CD4-positive, alpha-beta T cell (primary cell): ENCODE measurements at regions not wholly inside any gene's neighbourhood (a gene's known extent, or its start where the extent isn't known, plus 50 kb on each side); places are given as distances from the start of the nearest gene placed in this dataset.
A peak's percentile ranks its signal among the peaks of the same experiment; 100 is the strongest.

Source experiments
- ATAC-seq: fragments of 200-7000 bp; cut with Tn5 transposase; one replicate; pipeline ENCODE4 v1.10.0; 2022; ENCODE audit warnings: mild to moderate bottlenecking; ENCODE audit not compliant: poor library complexity
- CTCF ChIA-PET: fragments of 350-600 bp; sonication (Branson Sonifier 250); formaldehyde crosslinking; loops from one replicate; lab custom pipeline; 2021; ENCODE audit warnings: antibody characterized with exemption, inconsistent platforms; lab: Charles Lee
- POLR2A ChIA-PET: fragments of 350-600 bp; sonication (Branson Sonifier 250); formaldehyde crosslinking; loops from one replicate; lab custom pipeline; 2021; ENCODE audit warnings: antibody characterized with exemption, inconsistent platforms; lab: Charles Lee
- DNase-seq, 14 experiments: peaks; one replicate each; pipeline ENCODE4 v3.0.0-alpha.2; 2013 to 2020; ENCODE audit warnings: mixed read lengths in 2 of 14
- H3K27ac ChIP-seq, 2 donors: one replicate each; pipeline versions ENCODE4 v1.5.1 to v1.7.0; 2013; ENCODE audit warnings: low read length in 2 of 2, low read depth in 1 of 2, mild to moderate bottlenecking in 1 of 2
- H3K27me3 ChIP-seq, 2 experiments: 1 replicate in 1 of 2; 2 replicates in 1 of 2; pipeline versions ENCODE4 v1.6.1 to v1.7.0; 2013; ENCODE audit warnings: low read length in 2 of 2, control low read depth in 1 of 2, mild to moderate bottlenecking in 1 of 2, moderate library complexity in 1 of 2; ENCODE audit not compliant: insufficient read depth in 2 of 2, control insufficient read depth in 1 of 2
- H3K36me3 ChIP-seq: one replicate; pipeline ENCODE4 v1.6.1; 2013; ENCODE audit warnings: low read length, control low read depth; ENCODE audit not compliant: insufficient read depth
- H3K4me1 ChIP-seq: one replicate; pipeline ENCODE4 v1.6.1; 2013; ENCODE audit warnings: low read length, control low read depth; ENCODE audit not compliant: insufficient read depth
- H3K4me3 ChIP-seq: one replicate; pipeline ENCODE4 v1.5.1; 2013; ENCODE audit warnings: mild to moderate bottlenecking, low read length, moderate library complexity
- H3K9me3 ChIP-seq, 2 experiments: 1 replicate in 1 of 2; 2 replicates in 1 of 2; pipeline versions ENCODE4 v1.6.1 to v1.7.0; 2013; ENCODE audit warnings: low read length in 2 of 2, mild to moderate bottlenecking in 2 of 2, control low read depth in 1 of 2, moderate library complexity in 1 of 2; ENCODE audit not compliant: control insufficient read depth in 1 of 2, insufficient read depth in 1 of 2
- H3K27ac Mint-ChIP-seq: one replicate; pipeline ENCODE4 v1.8.0; 2020; ENCODE audit warnings: mixed read lengths
- H3K27me3 Mint-ChIP-seq: one replicate; pipeline ENCODE4 v1.8.0; 2021; ENCODE audit warnings: mixed read lengths
- H3K36me3 Mint-ChIP-seq: one replicate; pipeline ENCODE4 v1.8.0; 2021; ENCODE audit warnings: low read depth, mixed read lengths
- H3K4me1 Mint-ChIP-seq: one replicate; pipeline ENCODE4 v1.8.0; 2021; ENCODE audit warnings: low read depth, mixed read lengths
- H3K4me3 Mint-ChIP-seq: one replicate; pipeline ENCODE4 v1.8.0; 2020; ENCODE audit warnings: mild to moderate bottlenecking, mixed read lengths
- H3K9me3 Mint-ChIP-seq: one replicate; pipeline ENCODE4 v1.8.0; 2020; ENCODE audit warnings: mixed read lengths
- intact Hi-C, 2 experiments: fragments of 100-400 bp; cut with DNase I in 1 of 2; cut with micrococcal nuclease in 1 of 2; formaldehyde crosslinking; loops; one replicate each; pipeline versions ENCODE4 v1.15.1 to v1.9.0; 2023 to 2025; cut with DNase I, micrococcal nuclease
- TF ChIP-seq, protein P1 (sequence below): fragments of 200-600 bp; IDR thresholded peaks from one replicate; pipeline ENCODE4 v1.8.0; 2022; ENCODE audit warnings: antibody characterized with exemption, mild to moderate bottlenecking

DNA sequence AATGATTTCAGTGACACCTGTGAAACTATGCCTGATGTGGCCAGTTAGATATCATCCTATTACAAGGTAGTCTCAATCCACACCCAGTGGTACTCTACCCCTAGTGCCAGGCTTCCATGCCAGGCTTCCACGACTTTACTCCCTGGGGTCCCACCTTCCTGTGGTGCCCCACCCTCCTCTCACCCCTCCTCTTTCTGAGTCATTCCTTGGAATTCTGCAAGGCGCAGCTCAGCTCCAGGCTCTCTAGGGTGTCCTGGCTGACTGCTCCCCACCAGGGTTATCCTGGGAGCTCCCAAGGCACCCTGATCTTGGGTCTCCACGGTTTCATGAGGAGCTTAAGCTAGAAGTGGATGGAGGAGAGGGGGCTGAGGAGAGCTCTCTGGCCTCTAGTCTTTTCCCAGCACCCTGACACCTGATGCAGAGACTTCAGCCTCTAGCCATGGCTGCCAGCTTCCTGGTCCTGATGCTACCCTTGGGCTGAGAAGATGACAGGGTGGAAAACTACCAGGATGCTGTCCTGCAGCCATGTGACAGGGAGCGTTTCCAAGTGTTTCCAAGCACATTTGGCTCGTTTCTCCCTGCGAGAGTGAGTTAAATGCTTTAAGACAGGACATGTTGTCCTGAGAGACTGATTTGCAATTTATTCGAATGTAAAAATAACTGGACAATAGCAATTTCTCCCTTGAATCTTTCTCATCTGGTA, 1461.2 kb downstream of the TBC1D22A start:
- Histone ChIP-seq H3K27ac (no peak overlapping the region), H3K27me3 (no peaks in the 10 kb centered on the region), H3K4me3 (no peak overlapping the region), H3K9me3 (peaks cover 0 to 29% of the 10 kb centered on the region in 2 experiments), H3K36me3 (no peaks in the 10 kb centered on the region), H3K4me1 (no peaks in the 10 kb centered on the region)
- CTCF ChIA-PET: no interaction called here
- DNase-seq (peak in 1 of 14 experiments; percentile 1), ATAC-seq (no peak)
- Mint-ChIP-seq H3K9me3 (no peaks in the 10 kb centered on the region), H3K27me3 (peaks cover under 1% of the 10 kb centered on the region), H3K36me3 (no peaks in the 10 kb centered on the region), H3K27ac (no peak overlapping the region), H3K4me1 (no peaks in the 10 kb centered on the region), H3K4me3 (no peak overlapping the region)
- intact Hi-C loops: no loop called here
- TF ChIP-seq, protein P1, sequence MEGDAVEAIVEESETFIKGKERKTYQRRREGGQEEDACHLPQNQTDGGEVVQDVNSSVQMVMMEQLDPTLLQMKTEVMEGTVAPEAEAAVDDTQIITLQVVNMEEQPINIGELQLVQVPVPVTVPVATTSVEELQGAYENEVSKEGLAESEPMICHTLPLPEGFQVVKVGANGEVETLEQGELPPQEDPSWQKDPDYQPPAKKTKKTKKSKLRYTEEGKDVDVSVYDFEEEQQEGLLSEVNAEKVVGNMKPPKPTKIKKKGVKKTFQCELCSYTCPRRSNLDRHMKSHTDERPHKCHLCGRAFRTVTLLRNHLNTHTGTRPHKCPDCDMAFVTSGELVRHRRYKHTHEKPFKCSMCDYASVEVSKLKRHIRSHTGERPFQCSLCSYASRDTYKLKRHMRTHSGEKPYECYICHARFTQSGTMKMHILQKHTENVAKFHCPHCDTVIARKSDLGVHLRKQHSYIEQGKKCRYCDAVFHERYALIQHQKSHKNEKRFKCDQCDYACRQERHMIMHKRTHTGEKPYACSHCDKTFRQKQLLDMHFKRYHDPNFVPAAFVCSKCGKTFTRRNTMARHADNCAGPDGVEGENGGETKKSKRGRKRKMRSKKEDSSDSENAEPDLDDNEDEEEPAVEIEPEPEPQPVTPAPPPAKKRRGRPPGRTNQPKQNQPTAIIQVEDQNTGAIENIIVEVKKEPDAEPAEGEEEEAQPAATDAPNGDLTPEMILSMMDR: no peak
- POLR2A ChIA-PET: no interaction called here

DNA sequence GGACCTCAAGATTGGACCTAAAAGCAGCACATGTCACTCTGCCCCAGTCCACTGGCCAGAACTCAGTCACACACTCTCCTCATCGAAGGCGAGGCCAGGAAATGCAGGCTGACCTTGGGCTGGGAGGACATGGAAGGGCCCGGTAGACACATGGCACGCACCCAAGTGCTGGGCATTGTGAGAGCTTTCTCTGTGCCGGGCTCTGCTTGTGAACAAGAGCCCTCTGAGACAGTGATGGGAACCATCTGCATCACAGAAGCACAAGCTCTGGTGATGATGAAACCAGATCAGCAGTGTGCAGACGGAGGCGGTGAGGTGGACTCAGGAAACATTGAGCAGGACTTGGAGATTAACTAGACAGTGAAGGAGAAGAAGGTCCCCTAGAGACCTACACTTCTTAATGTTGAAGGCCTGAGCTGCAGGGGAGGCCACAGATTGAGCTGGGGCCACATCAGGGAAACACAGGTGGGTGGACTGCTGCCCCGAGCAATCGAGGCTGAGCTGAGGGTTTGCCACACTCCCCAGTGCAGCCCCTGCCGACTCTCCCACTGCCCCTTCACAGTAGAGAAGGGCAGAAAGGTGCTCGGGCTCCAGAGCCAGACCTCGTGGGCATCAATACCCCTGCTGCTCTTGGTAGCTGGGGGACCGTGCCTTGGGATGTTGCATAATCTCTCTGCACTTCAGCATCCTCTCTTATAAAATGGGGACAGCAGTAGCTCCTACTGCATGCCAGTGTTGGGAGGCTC, 1460.5 kb downstream of the TBC1D22A start:
- intact Hi-C loops: no loop called here
- DNase-seq: peak in 1 of 14 experiments; percentile 2
- ChIA-PET CTCF (no interaction called here), POLR2A (no interaction called here)
- no peak overlapping the region for H3K27ac Mint-ChIP-seq
- peaks cover 0 to 23% of the 10 kb centered on the region in 2 experiments for H3K9me3 ChIP-seq
- H3K27me3 Mint-ChIP-seq: no peaks in the 10 kb centered on the region
- H3K4me3 ChIP-seq: no peak overlapping the region
- no peaks in the 10 kb centered on the region for H3K4me1 ChIP-seq
- no peaks in the 10 kb centered on the region for H3K9me3 Mint-ChIP-seq
- no peak overlapping the region for H3K27ac ChIP-seq
- no peak for ATAC-seq
- H3K36me3 ChIP-seq: no peaks in the 10 kb centered on the region
- no peaks in the 10 kb centered on the region for H3K4me1 Mint-ChIP-seq
- H3K27me3 ChIP-seq: no peaks in the 10 kb centered on the region
- TF ChIP-seq, protein P1: no peak
- H3K36me3 Mint-ChIP-seq: no peaks in the 10 kb centered on the region
- no peak overlapping the region for H3K4me3 Mint-ChIP-seq

DNA sequence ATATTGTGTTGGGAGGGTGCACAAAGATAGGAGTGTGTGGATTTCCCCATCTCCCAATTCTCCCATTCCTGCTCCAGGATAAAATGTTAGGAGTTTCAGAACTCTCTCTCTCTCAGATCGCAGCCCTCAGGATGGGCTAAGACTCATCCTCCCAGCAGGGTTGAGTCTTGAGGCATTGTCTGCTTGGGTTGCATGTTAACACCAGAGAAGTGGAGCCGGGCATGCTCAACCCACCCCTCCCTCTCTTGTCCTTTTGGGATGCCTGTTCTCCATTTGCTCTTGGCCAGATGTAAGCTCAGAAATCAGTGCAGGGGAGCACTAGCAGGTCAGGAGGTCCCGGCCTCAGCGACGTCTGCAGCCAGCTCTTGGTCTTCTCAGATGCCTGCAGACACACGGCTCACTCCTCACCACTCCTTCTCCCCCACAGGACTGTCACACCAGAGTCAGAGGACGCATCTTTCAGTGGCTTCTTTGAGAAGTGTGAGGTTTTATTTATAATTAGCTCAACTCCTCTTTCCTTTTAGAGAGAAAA, 1456.5 kb downstream of the TBC1D22A start:
- POLR2A ChIA-PET: no interaction called here
- intact Hi-C loops: no loop called here
- Mint-ChIP-seq H3K27ac (no peak overlapping the region), H3K9me3 (no peaks in the 10 kb centered on the region), H3K4me3 (no peak overlapping the region), H3K27me3 (no peaks in the 10 kb centered on the region), H3K36me3 (no peaks in the 10 kb centered on the region), H3K4me1 (no peaks in the 10 kb centered on the region)
- Histone ChIP-seq H3K27ac (no peak overlapping the region), H3K4me3 (no peak overlapping the region), H3K9me3 (peaks cover 0 to 4% of the 10 kb centered on the region in 2 experiments), H3K36me3 (no peaks in the 10 kb centered on the region), H3K4me1 (no peaks in the 10 kb centered on the region), H3K27me3 (peaks cover 0 to 5% of the 10 kb centered on the region in 2 experiments)
- CTCF ChIA-PET: no interaction called here
- ATAC-seq: no peak
- peak in 1 of 14 experiments; percentile 1 for DNase-seq
- TF ChIP-seq, protein P1: no peak
